GM23338 (cell line): ENCODE measurements at regions not wholly inside any gene's neighbourhood (a gene's known extent, or its start where the extent isn't known, plus 50 kb on each side); places are given as distances from the start of the nearest gene placed in this dataset.

ENCODE experiments used
- ATAC-seq: fragments of 200-7000 bp; cut with Tn5 transposase; 3 replicates; pipeline ENCODE4 v1.9.1; 2020
- DNase-seq: peaks from one replicate; pipeline ENCODE4 v3.0.0-alpha.2; 2015; ENCODE audit warnings: low spot score
- H2AFZ ChIP-seq: fragments of 200-600 bp; sonication (generic); 2 replicates; pipeline ENCODE4 v1.8.0; 2016; ENCODE audit warnings: antibody characterized with exemption, mild to moderate bottlenecking, moderate library complexity
- H3F3A ChIP-seq: fragments of 200-600 bp; sonication (generic); replicated peaks from 2 replicates; pipeline ENCODE4 v1.8.0; 2017; ENCODE audit warnings: antibody characterized with exemption, mixed run types, low read depth
- H3K27ac ChIP-seq: fragments of 200-600 bp; sonication (generic); 2 replicates; pipeline ENCODE4 v1.6.1; 2016; ENCODE audit warnings: low read depth
- H3K27me3 ChIP-seq: fragments of 200-600 bp; sonication (generic); 2 replicates; pipeline ENCODE4 v1.8.0; 2016; ENCODE audit warnings: mild to moderate bottlenecking, mixed run types, moderate library complexity; ENCODE audit not compliant: insufficient read depth
- H3K36me3 ChIP-seq: fragments of 200-600 bp; sonication (generic); 2 replicates; pipeline ENCODE4 v1.8.0; 2016; ENCODE audit warnings: mild to moderate bottlenecking; ENCODE audit not compliant: insufficient read depth
- H3K4me1 ChIP-seq: fragments of 200-600 bp; sonication (generic); 2 replicates; pipeline ENCODE4 v1.8.0; 2016; ENCODE audit warnings: mild to moderate bottlenecking, moderate library complexity; ENCODE audit not compliant: insufficient read depth
- H3K4me2 ChIP-seq: fragments of 200-600 bp; sonication (generic); 2 replicates; pipeline ENCODE4 v1.7.1; 2017; ENCODE audit warnings: mixed run types
- H3K4me3 ChIP-seq: fragments of 200-600 bp; sonication (generic); 2 replicates; pipeline ENCODE4 v1.6.1; 2016; ENCODE audit warnings: mixed run types
- H3K79me2 ChIP-seq: fragments of 200-600 bp; sonication (generic); replicated peaks from 2 replicates; pipeline ENCODE4 v1.8.0; 2017; ENCODE audit warnings: mild to moderate bottlenecking; ENCODE audit not compliant: insufficient read depth
- H3K9me2 ChIP-seq: fragments of 200-600 bp; sonication (generic); 2 replicates; pipeline ENCODE4 v1.8.0; 2017; ENCODE audit not compliant: insufficient read depth
- H4K20me1 ChIP-seq: fragments of 200-600 bp; sonication (generic); replicated peaks from 2 replicates; pipeline ENCODE4 v1.8.0; 2017; ENCODE audit warnings: mild to moderate bottlenecking; ENCODE audit not compliant: insufficient read depth
- H3K27ac Mint-ChIP-seq: 2 replicates; pipeline ENCODE4 v1.8.0; 2020; ENCODE audit warnings: inconsistent platforms, mild to moderate bottlenecking, moderate library complexity, mixed read lengths
- H3K27me3 Mint-ChIP-seq: 3 replicates; pipeline ENCODE4 v1.8.0; 2022; ENCODE audit warnings: low read depth, mild to moderate bottlenecking, moderate library complexity, mixed read lengths, inconsistent platforms; ENCODE audit not compliant: insufficient read depth, poor library complexity
- H3K36me3 Mint-ChIP-seq: 3 replicates; pipeline ENCODE4 v1.8.0; 2021; ENCODE audit warnings: low read depth, mild to moderate bottlenecking, inconsistent platforms, moderate library complexity, mixed read lengths
- H3K4me1 Mint-ChIP-seq: 3 replicates; pipeline ENCODE4 v1.8.0; 2020; ENCODE audit warnings: mild to moderate bottlenecking, inconsistent platforms, mixed read lengths
- H3K4me3 Mint-ChIP-seq: 3 replicates; pipeline ENCODE4 v1.8.0; 2021; ENCODE audit warnings: moderate library complexity, mild to moderate bottlenecking, inconsistent platforms, mixed read lengths
- H3K9me3 Mint-ChIP-seq: 3 replicates; pipeline ENCODE4 v1.8.0; 2020; ENCODE audit warnings: moderate library complexity, mild to moderate bottlenecking, inconsistent platforms, mixed read lengths
- CTCF ChIP-seq, 2 experiments: fragments of 200-600 bp in 1 of 2; sonication (generic) in 1 of 2; conservative IDR thresholded peaks; 2 replicates each; pipeline versions ENCODE4 v1.5.1 to v1.6.1; 2016 to 2017; ENCODE audit warnings: antibody characterized with exemption in 2 of 2, low read depth in 2 of 2, mild to moderate bottlenecking in 2 of 2, moderate library complexity in 1 of 2
- ETS1 ChIP-seq: IDR thresholded peaks from 2 replicates; pipeline ENCODE4 v1.6.1; 2016; ENCODE audit warnings: antibody characterized with exemption
- EZH2 ChIP-seq: fragments of 200-600 bp; sonication (generic); IDR thresholded peaks from one replicate; pipeline ENCODE4 v1.8.0; 2017; ENCODE audit warnings: antibody characterized with exemption, mild to moderate bottlenecking, low read depth; ENCODE audit not compliant: unreplicated experiment
- EZH2phosphoT487 ChIP-seq: fragments of 200-600 bp; sonication (generic); IDR thresholded peaks from one replicate; pipeline ENCODE4 v1.8.1; 2018; ENCODE audit warnings: antibody characterized with exemption; ENCODE audit not compliant: unreplicated experiment
- JUNB ChIP-seq: IDR thresholded peaks from one replicate; pipeline ENCODE4 v1.6.1; 2016; ENCODE audit warnings: antibody characterized with exemption; ENCODE audit not compliant: unreplicated experiment
- NANOG ChIP-seq: IDR thresholded peaks from 2 replicates; pipeline ENCODE4 v1.6.1; 2016; ENCODE audit warnings: antibody characterized with exemption, borderline replicate concordance
- POLR2AphosphoS5 ChIP-seq: IDR thresholded peaks from 2 replicates; pipeline ENCODE4 v1.6.1; 2016; ENCODE audit warnings: antibody characterized with exemption, low read depth
- REST ChIP-seq: IDR thresholded peaks from one replicate; pipeline ENCODE4 v1.6.1; 2018; ENCODE audit warnings: antibody characterized with exemption; ENCODE audit not compliant: unreplicated experiment
- STAT1 ChIP-seq: IDR thresholded peaks from one replicate; pipeline ENCODE4 v1.6.1; 2016; ENCODE audit warnings: antibody characterized with exemption; ENCODE audit not compliant: unreplicated experiment
- ZNF114 ChIP-seq: fragments of 250-450 bp; sonication (Bioruptor Pico); IDR thresholded peaks from 2 replicates; pipeline ENCODE4 v1.5.0; 2020; ENCODE audit warnings: mild to moderate bottlenecking, moderate library complexity
- ZNF331 ChIP-seq: fragments of 250-450 bp; sonication (Bioruptor Pico); IDR thresholded peaks from 2 replicates; pipeline ENCODE4 v1.5.0; 2020; ENCODE audit warnings: low read depth, mild to moderate bottlenecking, moderate library complexity
- ZNF462 ChIP-seq: fragments of 250-450 bp; sonication (Bioruptor Pico); IDR thresholded peaks from 2 replicates; pipeline ENCODE4 v1.5.0; 2020; ENCODE audit warnings: mild to moderate bottlenecking, moderate library complexity

GRCh38 chr9:82454509-82455190, 466.1 kb downstream of the SPATA31D1 start:
- H4K20me1 ChIP-seq: no peaks in the 10 kb centered on the region
- no peak overlapping the region for H3K27ac ChIP-seq
- ATAC-seq (no peak), DNase-seq (no peak)
- no peaks in the 10 kb centered on the region for H3K9me2 ChIP-seq
- H3K79me2 ChIP-seq: no peaks in the 10 kb centered on the region
- no peak overlapping the region for H2AFZ ChIP-seq
- no peaks in the 10 kb centered on the region for H3K36me3 Mint-ChIP-seq
- H3K4me3 ChIP-seq: no peak overlapping the region
- peaks cover 4% of the 10 kb centered on the region for H3K27me3 Mint-ChIP-seq
- peaks cover 4% of the 10 kb centered on the region; the same call in 1 of the 3 replicates for H3K9me3 Mint-ChIP-seq
- H3K27me3 ChIP-seq: no peaks in the 10 kb centered on the region
- no peaks in the 10 kb centered on the region for H3K36me3 ChIP-seq
- H3K4me2 ChIP-seq: no peak overlapping the region
- H3K4me1 Mint-ChIP-seq: no peaks in the 10 kb centered on the region
- H3K4me3 Mint-ChIP-seq: no peak overlapping the region
- H3K27ac Mint-ChIP-seq: no peak overlapping the region
- no peak for TF ChIP-seq ZNF331
- no peak for TF ChIP-seq REST
- no peak for TF ChIP-seq EZH2
- no peak for TF ChIP-seq ZNF114 (CRISPR knock-in tag)
- no peak for TF ChIP-seq ETS1
- TF ChIP-seq POLR2AphosphoS5: no peak
- TF ChIP-seq ZNF462 (CRISPR knock-in tag): no peak
- no peak for TF ChIP-seq STAT1
- no peak for TF ChIP-seq EZH2phosphoT487
- no peak for TF ChIP-seq CTCF (conservative IDR thresholded peaks at IDR 0.05; ENCODE audit: low read depth in 2 of 2)
- TF ChIP-seq NANOG: no peak
- TF ChIP-seq JUNB: no peak
- no peaks in the 10 kb centered on the region for H3K4me1 ChIP-seq
- H3F3A ChIP-seq: no peaks in the 10 kb centered on the region
